SK-N-SH treated with all-trans-retinoic acid at 6 μM for 48 hours (cell line): ENCODE measurements at regions not wholly inside any gene's neighbourhood (a gene's known extent, or its start where the extent isn't known, plus 50 kb on each side); places are given as distances from the start of the nearest gene placed in this dataset.

ENCODE experiments used
- ATAC-seq: fragments of 200-7000 bp; cut with Tn5 transposase; 3 replicates; pipeline ENCODE4 v1.9.1; 2020; ENCODE audit warnings: mild to moderate bottlenecking, moderate library complexity
- BACH2 ChIP-seq: fragments of 250-450 bp; sonication (Bioruptor Pico); IDR thresholded peaks from 2 replicates; pipeline ENCODE4 v1.9.0; 2021; ENCODE audit warnings: mild to moderate bottlenecking, borderline replicate concordance
- ESRRG ChIP-seq: fragments of 250-450 bp; sonication (Bioruptor Pico); IDR thresholded peaks from 2 replicates; pipeline ENCODE4 v1.6.1; 2021; ENCODE audit warnings: mild to moderate bottlenecking
- PPARA ChIP-seq: fragments of 250-450 bp; sonication (Bioruptor Pico); IDR thresholded peaks from 2 replicates; pipeline ENCODE4 v1.5.0; 2020; ENCODE audit warnings: mild to moderate bottlenecking, borderline replicate concordance
- RARB ChIP-seq: fragments of 250-450 bp; sonication (Bioruptor Pico); IDR thresholded peaks from 2 replicates; pipeline ENCODE4 v1.8.0; 2021; ENCODE audit warnings: mild to moderate bottlenecking, moderate library complexity
- SNAI2 ChIP-seq: fragments of 250-450 bp; sonication (Bioruptor Pico); IDR thresholded peaks from 2 replicates; pipeline ENCODE4 v1.5.0; 2020; ENCODE audit warnings: mild to moderate bottlenecking, moderate library complexity
- TCF4 ChIP-seq: fragments of 250-450 bp; sonication (Bioruptor Pico); IDR thresholded peaks from 2 replicates; pipeline ENCODE4 v1.8.0; 2021; ENCODE audit warnings: mild to moderate bottlenecking, moderate library complexity, borderline replicate concordance
- TOX ChIP-seq: fragments of 250-450 bp; sonication (Bioruptor Pico); IDR thresholded peaks from 2 replicates; pipeline ENCODE4 v1.8.0; 2021; ENCODE audit warnings: mild to moderate bottlenecking, moderate library complexity, borderline replicate concordance
- ZC3H10 ChIP-seq: fragments of 250-450 bp; sonication (Bioruptor Pico); IDR thresholded peaks from 2 replicates; pipeline ENCODE4 v1.5.1; 2021; ENCODE audit warnings: mild to moderate bottlenecking, moderate library complexity
- ZFP3 ChIP-seq: fragments of 250-450 bp; sonication (Bioruptor Pico); IDR thresholded peaks from 2 replicates; pipeline ENCODE4 v1.5.0; 2020; ENCODE audit warnings: mild to moderate bottlenecking, moderate library complexity
- ZFP30 ChIP-seq: fragments of 450-650 bp; formaldehyde crosslinking; IDR thresholded peaks from 2 replicates; pipeline ENCODE4 v1.5.0; 2022; ENCODE audit warnings: mild to moderate bottlenecking, moderate library complexity
- ZNF8 ChIP-seq: fragments of 450-650 bp; formaldehyde crosslinking; IDR thresholded peaks from 2 replicates; pipeline ENCODE4 v1.5.0; 2020; ENCODE audit warnings: mild to moderate bottlenecking, moderate library complexity
- TF ChIP-seq, protein P1 (sequence below): fragments of 250-450 bp; sonication (Bioruptor Pico); IDR thresholded peaks from 2 replicates; pipeline ENCODE4 v1.5.0; 2020; ENCODE audit warnings: mild to moderate bottlenecking, moderate library complexity
- TF ChIP-seq, protein P2 (sequence below): fragments of 250-450 bp; sonication (Bioruptor Pico); IDR thresholded peaks from 2 replicates; pipeline ENCODE4 v1.5.1; 2021; ENCODE audit warnings: mild to moderate bottlenecking, moderate library complexity
- TF ChIP-seq, protein P3 (sequence below): fragments of 250-450 bp; sonication (Bioruptor Pico); IDR thresholded peaks from 2 replicates; pipeline ENCODE4 v1.5.1; 2020; ENCODE audit warnings: low read depth, mild to moderate bottlenecking, moderate library complexity
- TF ChIP-seq, protein P4 (sequence below): fragments of 250-450 bp; sonication (Bioruptor Pico); IDR thresholded peaks from 2 replicates; pipeline ENCODE4 v1.8.0; 2021; ENCODE audit warnings: low read depth, mild to moderate bottlenecking, moderate library complexity, borderline replicate concordance
- TF ChIP-seq, protein P5 (sequence below): fragments of 250-450 bp; sonication (Bioruptor Pico); IDR thresholded peaks from 2 replicates; pipeline ENCODE4 v1.8.0; 2020; ENCODE audit warnings: mild to moderate bottlenecking, moderate library complexity, borderline replicate concordance

DNA sequence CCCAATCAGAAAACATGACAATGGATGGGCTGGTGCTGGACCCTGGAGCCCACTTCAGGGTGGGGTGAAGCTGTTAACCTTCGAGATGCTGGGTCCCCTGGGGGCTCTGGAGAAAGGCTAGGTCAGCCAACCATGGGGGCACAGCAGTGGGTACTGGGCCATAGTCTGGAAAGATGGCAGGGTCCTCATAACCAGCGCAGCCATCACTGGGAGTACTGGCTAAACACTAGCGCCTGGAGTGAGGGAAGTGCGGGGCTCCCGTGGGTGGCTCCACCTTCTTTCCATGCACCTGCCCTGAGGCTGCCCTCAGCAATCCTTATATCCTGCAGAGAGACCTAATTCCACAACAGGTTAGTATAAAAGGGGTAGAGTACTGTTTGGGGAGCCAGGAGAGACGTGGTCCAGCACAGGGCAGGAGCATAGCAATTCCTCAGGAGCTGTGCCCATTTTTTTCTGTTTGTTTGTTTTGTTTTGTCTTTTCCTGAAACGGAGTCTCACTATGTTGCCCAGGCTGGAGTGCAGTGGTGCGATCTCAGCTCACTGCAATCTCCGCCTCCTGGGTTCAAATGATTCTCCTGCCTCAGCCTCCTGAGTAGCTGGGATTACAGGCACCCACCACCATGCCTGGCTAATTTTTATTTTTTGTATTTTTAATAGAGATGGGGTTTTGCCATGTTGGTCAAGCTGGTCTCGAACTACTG is 122.6 kb upstream of the MEF2A start:
- ATAC-seq, result no peak; the same call in 2 of the 3 replicates
- TF ChIP-seq, protein P1, sequence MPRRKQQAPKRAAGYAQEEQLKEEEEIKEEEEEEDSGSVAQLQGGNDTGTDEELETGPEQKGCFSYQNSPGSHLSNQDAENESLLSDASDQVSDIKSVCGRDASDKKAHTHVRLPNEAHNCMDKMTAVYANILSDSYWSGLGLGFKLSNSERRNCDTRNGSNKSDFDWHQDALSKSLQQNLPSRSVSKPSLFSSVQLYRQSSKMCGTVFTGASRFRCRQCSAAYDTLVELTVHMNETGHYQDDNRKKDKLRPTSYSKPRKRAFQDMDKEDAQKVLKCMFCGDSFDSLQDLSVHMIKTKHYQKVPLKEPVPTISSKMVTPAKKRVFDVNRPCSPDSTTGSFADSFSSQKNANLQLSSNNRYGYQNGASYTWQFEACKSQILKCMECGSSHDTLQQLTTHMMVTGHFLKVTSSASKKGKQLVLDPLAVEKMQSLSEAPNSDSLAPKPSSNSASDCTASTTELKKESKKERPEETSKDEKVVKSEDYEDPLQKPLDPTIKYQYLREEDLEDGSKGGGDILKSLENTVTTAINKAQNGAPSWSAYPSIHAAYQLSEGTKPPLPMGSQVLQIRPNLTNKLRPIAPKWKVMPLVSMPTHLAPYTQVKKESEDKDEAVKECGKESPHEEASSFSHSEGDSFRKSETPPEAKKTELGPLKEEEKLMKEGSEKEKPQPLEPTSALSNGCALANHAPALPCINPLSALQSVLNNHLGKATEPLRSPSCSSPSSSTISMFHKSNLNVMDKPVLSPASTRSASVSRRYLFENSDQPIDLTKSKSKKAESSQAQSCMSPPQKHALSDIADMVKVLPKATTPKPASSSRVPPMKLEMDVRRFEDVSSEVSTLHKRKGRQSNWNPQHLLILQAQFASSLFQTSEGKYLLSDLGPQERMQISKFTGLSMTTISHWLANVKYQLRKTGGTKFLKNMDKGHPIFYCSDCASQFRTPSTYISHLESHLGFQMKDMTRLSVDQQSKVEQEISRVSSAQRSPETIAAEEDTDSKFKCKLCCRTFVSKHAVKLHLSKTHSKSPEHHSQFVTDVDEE (CRISPR knock-in tag), result no peak
- TF ChIP-seq, protein P2, sequence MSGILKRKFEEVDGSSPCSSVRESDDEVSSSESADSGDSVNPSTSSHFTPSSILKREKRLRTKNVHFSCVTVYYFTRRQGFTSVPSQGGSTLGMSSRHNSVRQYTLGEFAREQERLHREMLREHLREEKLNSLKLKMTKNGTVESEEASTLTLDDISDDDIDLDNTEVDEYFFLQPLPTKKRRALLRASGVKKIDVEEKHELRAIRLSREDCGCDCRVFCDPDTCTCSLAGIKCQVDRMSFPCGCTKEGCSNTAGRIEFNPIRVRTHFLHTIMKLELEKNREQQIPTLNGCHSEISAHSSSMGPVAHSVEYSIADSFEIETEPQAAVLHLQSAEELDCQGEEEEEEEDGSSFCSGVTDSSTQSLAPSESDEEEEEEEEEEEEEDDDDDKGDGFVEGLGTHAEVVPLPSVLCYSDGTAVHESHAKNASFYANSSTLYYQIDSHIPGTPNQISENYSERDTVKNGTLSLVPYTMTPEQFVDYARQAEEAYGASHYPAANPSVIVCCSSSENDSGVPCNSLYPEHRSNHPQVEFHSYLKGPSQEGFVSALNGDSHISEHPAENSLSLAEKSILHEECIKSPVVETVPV (CRISPR knock-in tag), result no peak
- TF ChIP-seq TCF4 (CRISPR knock-in tag), result no peak

DNA sequence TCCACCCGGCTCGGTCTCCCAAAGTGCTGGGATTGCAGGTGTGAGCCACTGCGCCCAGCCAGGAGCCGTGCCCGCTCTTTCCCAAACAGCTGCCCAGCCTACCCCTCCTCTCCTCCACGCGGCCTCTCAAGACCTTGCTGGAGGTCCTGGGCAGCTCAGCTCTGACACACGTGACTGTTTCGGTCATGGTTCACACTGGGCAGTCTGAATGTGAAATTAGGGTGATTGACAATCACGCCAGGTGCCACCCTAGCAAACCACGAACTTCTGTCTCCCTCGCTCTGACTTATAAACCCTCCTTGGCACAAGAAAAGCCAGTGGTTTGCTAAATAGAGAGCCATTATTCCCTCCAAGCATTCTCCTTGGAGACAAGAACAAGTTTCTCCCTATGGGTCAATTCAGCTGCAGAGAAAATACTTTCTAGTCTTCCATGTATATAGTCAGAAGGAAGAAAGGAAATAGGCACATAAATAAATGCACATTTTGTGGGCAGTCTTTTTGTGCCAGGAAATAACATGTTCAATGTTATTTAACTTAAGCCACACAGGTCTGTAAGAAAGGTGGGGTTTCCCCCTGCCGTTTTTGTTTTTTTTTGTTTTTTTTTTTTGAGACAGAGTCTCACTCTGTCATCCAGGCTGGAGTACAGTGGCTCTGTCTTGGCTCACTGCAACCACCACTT is 121.9 kb upstream of the MEF2A start:
- TF ChIP-seq TCF4 (CRISPR knock-in tag) (no peak), TOX (no peak), ZNF8 (no peak), ZC3H10 (CRISPR knock-in tag) (no peak), ZFP30 (no peak), ZFP3 (CRISPR knock-in tag) (no peak), SNAI2 (no peak), RARB (CRISPR knock-in tag) (no peak), ESRRG (no peak), BACH2 (CRISPR knock-in tag) (no peak), PPARA (CRISPR knock-in tag) (no peak)
- TF ChIP-seq, protein P3, sequence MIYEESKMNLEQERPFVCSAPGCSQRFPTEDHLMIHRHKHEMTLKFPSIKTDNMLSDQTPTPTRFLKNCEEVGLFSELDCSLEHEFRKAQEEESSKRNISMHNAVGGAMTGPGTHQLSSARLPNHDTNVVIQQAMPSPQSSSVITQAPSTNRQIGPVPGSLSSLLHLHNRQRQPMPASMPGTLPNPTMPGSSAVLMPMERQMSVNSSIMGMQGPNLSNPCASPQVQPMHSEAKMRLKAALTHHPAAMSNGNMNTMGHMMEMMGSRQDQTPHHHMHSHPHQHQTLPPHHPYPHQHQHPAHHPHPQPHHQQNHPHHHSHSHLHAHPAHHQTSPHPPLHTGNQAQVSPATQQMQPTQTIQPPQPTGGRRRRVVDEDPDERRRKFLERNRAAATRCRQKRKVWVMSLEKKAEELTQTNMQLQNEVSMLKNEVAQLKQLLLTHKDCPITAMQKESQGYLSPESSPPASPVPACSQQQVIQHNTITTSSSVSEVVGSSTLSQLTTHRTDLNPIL, result no peak
- TF ChIP-seq, protein P2 (CRISPR knock-in tag), result no peak
- TF ChIP-seq, protein P1 (CRISPR knock-in tag), result no peak
- TF ChIP-seq, protein P4, sequence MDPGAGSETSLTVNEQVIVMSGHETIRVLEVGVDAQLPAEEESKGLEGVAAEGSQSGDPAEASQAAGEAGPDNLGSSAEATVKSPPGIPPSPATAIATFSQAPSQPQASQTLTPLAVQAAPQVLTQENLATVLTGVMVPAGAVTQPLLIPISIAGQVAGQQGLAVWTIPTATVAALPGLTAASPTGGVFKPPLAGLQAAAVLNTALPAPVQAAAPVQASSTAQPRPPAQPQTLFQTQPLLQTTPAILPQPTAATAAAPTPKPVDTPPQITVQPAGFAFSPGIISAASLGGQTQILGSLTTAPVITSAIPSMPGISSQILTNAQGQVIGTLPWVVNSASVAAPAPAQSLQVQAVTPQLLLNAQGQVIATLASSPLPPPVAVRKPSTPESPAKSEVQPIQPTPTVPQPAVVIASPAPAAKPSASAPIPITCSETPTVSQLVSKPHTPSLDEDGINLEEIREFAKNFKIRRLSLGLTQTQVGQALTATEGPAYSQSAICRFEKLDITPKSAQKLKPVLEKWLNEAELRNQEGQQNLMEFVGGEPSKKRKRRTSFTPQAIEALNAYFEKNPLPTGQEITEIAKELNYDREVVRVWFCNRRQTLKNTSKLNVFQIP, result no peak
- TF ChIP-seq, protein P5, sequence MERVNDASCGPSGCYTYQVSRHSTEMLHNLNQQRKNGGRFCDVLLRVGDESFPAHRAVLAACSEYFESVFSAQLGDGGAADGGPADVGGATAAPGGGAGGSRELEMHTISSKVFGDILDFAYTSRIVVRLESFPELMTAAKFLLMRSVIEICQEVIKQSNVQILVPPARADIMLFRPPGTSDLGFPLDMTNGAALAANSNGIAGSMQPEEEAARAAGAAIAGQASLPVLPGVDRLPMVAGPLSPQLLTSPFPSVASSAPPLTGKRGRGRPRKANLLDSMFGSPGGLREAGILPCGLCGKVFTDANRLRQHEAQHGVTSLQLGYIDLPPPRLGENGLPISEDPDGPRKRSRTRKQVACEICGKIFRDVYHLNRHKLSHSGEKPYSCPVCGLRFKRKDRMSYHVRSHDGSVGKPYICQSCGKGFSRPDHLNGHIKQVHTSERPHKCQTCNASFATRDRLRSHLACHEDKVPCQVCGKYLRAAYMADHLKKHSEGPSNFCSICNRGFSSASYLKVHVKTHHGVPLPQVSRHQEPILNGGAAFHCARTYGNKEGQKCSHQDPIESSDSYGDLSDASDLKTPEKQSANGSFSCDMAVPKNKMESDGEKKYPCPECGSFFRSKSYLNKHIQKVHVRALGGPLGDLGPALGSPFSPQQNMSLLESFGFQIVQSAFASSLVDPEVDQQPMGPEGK (CRISPR knock-in tag), result no peak
- no peak for ATAC-seq
